ENCODE measurements at regions not wholly inside any gene's neighbourhood (a gene's known extent, or its start where the extent isn't known, plus 50 kb on each side); places are given as distances from the start of the nearest gene placed in this dataset.
"Not testable (repeated sequence)": the region's sequence is repeated elsewhere in the genome, so short reads cannot be mapped to it uniquely, and the experiment has no call there.

GRCh38 chr16:17001471-17001870 is 469.3 kb downstream of the XYLT1 start:
- TF ChIP-seq CTCF (conservative IDR thresholded peaks at IDR 0.05) (no peak), ZFX (IDR thresholded peaks at IDR 0.05) (no peak)
- no peak overlapping the region for H3K27ac ChIP-seq

- H3K27ac ChIP-seq = no peak overlapping the region
- TF ChIP-seq ZFX (IDR thresholded peaks at IDR 0.05) = no peak
- no peak for TF ChIP-seq CTCF (conservative IDR thresholded peaks at IDR 0.05)
Measured at GRCh38 chr16:17002565-17002964, 468.2 kb downstream of the XYLT1 start.

- H3K27ac ChIP-seq = not testable (repeated sequence)
Measured at GRCh38 chr16:17005963-17006362, 464.8 kb downstream of the XYLT1 start.

GRCh38 chr16:17011712-17012111 is 459.0 kb downstream of the XYLT1 start:
- no peak overlapping the region for H3K27ac ChIP-seq
- TF ChIP-seq CTCF (conservative IDR thresholded peaks at IDR 0.05) (no peak), ZFX (IDR thresholded peaks at IDR 0.05) (no peak)

- H3K27ac ChIP-seq = no peak overlapping the region
- no peak for TF ChIP-seq CTCF (conservative IDR thresholded peaks at IDR 0.05)
- TF ChIP-seq ZFX (IDR thresholded peaks at IDR 0.05) = no peak
Measured at GRCh38 chr16:17013038-17013437, 457.7 kb downstream of the XYLT1 start.

- TF ChIP-seq ZFX (IDR thresholded peaks at IDR 0.05) (no peak), CTCF (conservative IDR thresholded peaks at IDR 0.05) (no peak)
- H3K27ac ChIP-seq = no peak overlapping the region
Measured at GRCh38 chr16:17014484-17015121, 456.2 kb downstream of the XYLT1 start.

GRCh38 chr16:17015702-17016101 is 455.1 kb downstream of the XYLT1 start:
- TF ChIP-seq ZFX (IDR thresholded peaks at IDR 0.05) (no peak), CTCF (conservative IDR thresholded peaks at IDR 0.05) (no peak)
- H3K27ac ChIP-seq = no peak overlapping the region

GRCh38 chr16:17017442-17017841 is 453.3 kb downstream of the XYLT1 start:
- no peak overlapping the region for H3K27ac ChIP-seq
- no peak for TF ChIP-seq CTCF (conservative IDR thresholded peaks at IDR 0.05)
- TF ChIP-seq ZFX (IDR thresholded peaks at IDR 0.05) = no peak

Measured in C4-2B (cell line).